ENCODE measurements at regions not wholly inside any gene's neighbourhood (a gene's known extent, or its start where the extent isn't known, plus 50 kb on each side); places are given as distances from the start of the nearest gene placed in this dataset.

DNA sequence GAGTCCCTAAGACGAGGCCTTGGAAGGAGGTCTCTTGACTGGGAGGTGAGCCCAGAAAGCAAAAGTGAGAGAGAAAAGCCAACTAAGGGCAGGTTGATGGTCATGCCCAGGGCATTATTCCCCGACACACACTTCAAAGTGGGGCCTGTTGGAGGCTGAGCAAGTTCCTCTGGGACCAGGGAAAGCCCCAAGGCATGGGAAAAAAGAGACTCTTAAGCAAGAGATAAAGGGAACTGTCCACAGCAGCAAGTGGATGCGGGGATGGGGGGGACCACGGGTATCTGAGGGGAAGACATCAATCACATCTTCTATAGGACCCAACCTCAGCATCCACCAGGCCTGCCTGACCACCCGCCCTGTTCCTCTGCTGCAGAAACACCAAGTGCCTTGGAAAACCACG is 119.9 kb upstream of the MAFB start:
- no peak for DNase-seq

DNA sequence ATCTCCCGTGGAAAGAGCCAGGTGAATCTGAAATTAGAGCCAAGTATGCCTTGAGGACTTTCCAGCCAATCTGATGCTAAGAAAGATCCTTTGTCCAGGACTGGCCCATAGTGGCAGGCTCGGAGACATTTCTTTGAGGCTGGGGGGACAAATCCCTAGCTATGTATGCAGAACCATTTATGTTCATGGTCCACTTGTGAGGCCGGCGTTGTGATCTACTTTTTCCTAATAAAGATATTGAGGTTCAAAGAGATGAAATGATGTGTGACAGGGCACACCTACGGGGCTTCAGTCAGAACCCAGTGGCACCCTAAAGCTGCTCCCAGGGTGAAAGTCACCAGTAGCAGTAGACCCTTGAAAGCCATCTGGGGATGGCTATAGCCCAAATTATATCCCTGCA is 120.3 kb upstream of the MAFB start:
- DNase-seq: no peak

DNA sequence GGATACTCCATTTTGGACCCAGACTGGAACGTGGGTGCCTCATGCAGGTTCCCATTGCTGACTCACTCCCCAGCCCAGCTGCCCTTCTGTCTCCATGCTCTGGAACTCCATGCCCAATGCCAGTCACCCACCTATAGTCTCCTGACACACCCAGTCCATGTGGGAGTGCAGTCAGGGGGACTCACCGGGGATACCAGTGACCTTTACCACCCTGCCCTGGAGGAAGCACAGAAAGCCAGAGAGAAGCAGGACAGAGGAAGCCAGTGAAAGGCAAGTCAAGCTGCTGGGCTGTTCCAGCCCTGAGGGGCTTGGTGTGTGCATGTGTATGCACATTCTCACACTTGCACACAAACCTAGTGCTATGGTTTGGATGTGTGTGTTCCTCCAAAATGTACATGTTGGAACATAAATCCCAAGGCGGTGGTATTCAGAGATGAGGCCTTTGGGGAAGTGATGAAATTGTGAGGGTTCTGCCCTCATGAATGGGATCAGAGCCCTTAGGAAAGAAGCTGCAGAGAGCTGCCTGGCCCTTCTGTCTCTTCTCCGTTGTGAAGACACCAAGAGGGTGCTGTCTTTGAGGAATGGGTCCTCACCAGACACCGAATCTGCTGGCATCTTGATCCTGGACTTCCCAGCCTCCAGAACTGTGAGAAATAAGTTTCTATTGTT is 121.4 kb upstream of the MAFB start:
- no peak for DNase-seq

DNA sequence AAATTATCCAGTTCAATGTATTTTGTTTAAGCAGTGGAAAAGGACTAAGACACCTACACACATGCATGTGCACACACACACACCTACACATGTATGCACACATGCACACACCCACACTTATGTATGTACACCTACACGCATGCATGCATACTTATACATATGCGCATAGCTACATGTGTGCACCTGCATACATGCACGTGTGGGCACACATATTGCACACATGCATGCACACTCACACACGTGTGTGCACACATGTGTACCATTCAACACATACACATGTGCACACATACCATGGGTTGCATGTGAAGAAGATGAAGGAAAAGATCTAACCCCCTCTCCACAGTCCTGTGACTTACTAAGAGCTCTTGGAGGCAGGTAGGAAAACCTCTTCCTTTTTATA is 122.0 kb upstream of the MAFB start:
- DNase-seq: no peak

DNA sequence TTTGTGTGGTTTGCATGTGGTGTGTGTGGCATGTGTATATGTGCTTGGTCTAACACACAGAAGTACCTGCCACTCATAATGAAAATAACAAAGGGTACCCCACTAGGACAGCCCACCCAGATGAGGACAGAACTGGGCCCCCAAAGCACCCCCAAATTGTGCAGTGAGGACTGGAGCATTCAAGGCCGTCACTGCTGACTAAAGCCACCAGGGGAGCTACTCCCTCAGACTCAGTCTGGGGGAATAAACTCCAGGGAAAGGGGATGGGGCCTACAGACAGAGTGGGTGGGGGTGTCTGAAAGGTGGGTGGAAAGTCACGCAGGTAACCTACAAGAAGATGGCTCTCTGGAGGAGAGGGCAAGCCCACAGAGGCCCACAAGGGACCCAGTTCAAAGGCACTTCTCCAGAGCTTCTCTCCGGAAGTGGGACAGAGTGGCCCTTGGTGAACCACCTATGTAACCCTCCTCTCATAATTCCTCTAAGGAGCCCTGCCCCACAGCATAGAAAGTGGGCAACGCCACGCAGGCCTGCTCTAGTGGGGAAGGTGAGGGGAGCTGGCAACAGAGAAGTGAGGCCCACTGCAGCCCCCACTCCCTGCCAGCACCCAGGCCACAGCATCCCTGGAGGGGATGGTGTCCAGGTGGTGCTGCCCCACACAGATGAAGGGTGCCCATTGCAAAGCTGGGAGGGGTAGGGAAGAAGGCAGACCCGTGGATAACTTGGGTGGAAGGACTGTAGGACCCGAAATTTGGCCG is 122.8 kb upstream of the MAFB start:
- DNase-seq: no peak

DNA sequence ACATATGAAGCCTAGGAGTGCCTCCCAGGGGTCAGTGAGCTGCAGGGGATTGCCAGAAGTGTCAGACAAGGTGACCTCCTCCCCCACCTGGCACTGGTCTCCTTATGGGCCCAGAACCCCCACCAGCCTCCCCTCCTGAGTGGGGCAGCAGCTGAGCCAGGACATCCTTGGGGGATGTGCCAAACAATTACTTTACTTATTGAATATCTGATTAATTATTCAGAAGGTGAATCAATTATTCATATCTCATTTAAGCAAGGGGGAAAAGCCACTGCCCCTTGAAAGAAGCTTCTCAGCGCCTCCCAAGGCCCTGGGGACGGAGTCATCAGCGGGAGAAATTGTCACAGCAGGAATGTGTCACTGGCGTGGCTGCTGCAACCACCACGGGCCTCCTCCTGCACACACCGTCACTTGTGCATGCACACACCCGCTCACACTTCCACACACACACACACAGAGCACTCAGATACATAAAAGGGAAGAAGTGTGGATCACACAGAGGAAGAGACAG is 123.4 kb upstream of the MAFB start:
- no peak for DNase-seq

DNA sequence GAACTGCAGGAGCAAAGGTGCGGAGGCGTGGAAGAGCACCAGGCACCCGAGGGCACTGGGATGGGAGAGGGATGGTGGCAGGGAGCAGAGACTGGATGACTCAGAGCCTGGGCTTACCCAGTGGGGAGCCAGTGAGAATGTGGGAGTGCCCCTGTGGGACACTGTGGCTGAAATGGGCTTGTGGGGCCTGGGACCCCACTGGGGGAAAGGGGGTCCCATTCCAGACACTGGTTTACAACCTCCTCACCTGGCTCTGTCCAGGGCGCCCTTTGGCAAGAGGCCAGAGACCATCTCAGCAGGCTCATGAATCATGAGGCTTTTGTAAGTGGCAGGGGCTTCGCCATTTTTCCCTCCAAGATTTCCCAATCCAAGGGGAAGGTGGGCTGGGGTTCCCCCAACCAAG is 124.0 kb upstream of the MAFB start:
- DNase-seq: no peak

DNA sequence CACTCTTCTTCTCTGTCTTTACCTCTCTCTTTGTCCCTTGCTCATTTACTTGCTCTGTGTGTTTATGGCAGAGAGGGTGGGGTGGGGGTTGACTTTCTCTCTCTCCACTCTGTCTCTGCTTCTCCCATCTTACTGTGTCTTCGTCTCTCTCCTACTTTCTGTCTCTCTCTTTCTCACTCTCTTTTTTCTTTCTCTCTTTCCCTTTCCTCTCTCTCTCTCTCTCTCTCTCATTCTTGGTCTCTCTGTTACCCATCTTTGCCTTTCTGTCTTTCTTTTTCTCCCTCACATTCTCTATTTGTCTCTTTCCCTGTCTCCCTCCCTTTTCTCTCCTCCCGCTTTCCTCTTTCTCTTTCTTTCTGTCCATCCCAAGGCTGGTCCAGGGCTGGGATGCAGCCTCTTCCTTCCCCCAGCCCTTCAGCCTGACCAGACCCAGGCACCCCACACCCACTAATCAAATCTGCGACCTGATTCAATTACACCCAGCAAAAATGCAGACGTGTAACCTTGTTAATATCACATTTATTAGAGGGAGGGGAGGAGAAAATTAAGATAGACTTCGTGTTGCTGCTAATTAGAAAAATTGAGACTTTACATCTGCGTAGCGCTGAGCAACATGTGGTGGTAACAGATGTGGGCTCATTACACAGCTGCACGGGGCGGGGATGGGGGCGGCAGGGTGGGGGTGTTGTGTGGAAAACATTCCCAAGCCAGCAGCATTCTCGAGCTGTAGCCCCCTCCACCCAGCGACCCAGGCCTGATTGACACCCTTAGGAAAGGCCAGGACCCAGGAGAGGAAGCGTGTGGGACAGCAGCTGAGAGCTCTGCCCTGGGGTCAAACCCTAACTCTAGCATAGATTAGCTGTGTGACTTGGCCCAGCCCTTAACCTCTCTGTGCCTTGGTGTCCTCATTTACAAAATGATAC is 124.9 kb upstream of the MAFB start:
- DNase-seq: no peak

DNA sequence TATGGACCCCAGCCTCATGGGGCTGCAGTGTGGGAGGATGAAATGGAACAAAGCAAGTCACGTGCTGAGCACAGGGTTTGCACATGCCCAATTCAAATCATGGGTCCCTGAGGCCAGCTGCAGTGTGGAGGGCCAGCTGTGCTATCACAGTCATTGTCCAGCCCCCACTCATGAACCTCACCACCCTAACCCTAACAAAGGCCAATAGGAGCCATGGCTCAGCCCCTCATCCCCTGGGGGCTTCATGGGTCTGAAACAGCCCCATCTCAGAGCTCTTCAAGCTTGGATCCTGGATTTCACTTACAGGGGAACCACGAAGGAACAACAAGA is 125.6 kb upstream of the MAFB start:
- no peak for DNase-seq

DNA sequence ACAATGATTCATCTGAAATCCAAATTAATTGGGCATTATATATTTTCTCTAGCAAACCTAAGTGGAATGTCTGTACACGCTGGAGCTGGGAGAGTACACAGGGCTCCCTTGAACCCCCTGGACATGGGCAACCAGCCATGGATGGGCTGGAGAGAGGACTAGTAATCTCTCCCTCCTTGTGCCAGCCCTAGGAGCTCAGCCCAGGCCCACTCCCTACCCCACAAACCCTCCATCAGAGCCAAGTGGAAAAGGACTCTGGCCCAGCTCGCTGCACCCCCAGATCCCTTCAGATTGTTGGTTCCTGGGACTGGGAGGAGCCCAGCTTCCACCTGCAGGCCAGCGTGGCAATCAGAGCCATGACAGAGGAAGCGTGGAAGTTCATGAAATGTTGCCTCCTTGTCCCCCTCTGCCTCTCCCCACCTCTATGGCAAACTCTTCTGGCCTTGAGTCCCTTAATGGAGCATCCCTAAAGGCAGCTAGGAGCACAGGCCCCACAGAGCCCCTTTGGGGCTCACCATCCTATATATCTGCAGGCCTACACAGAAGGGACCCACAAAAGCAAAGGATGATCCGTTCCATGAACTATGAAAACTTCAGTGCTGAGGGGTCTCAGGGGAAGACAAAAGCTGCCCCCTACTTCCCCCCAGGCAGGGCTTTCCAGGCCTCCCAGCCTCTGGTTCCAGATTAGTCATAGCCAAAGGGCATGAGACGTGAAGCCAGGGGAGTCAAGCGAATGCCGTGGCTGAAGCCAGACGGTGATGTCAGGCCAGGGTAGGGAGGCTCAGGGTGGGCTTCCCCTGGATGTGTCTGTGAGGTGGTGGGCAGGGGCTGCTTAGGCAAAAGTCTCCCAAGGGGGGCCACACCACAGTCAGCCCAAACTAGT is 126.4 kb upstream of the MAFB start:
- no peak for DNase-seq

DNA sequence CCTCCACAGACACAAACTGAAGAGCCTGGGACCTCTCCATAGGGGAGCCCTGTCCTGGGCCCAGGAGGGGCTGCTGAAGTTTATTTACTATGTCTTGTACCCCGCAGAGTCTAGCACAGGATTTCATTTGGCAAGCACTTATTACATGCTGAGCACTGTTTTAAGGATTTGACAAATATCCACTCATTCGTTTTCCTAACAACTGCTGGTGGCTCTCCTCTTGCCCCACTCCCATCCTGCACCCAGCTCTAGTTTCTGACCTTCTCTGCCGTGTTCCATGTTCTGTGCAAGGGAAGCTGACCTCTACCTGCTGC is 127.0 kb upstream of the MAFB start:
- DNase-seq: no peak

DNA sequence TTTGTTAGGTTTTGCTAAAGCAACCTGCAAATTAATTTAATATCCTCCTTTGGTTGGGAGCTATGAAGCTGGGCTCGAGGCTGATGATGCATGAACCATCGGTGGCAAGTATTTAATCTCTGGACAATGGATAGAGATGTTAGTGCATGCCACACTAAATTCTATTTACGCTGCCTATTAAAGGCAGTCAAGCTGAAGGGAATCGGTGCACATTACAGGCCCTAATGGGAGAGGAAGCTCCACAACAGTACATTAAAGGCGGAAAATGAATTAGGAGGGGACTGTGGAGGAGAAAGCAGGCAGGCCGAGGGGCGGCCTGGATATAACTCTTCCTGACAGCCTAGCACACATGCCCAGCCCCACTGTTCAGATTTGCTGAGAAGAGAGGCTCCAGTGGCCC is 132.4 kb upstream of the MAFB start:
- no peak for DNase-seq

DNA sequence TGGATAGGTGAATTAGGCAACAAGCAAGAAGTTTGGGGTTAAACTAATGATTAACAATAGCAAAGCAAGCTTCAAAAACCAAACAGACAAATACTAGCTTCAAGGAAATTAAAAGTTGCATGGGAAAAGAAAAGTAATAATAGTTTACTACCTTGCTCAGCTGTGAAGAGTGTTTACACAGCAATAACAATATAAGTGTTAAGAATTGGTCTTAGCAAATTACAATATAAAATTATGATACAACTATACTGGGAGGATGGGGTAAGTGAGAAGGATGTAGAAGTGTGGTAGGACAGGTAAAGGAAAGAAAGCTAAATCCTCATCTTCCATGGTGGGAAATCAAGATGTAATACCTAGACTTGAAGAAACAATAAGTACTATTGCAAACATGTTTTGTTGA is 137.7 kb upstream of the MAFB start:
- no peak for DNase-seq

DNA sequence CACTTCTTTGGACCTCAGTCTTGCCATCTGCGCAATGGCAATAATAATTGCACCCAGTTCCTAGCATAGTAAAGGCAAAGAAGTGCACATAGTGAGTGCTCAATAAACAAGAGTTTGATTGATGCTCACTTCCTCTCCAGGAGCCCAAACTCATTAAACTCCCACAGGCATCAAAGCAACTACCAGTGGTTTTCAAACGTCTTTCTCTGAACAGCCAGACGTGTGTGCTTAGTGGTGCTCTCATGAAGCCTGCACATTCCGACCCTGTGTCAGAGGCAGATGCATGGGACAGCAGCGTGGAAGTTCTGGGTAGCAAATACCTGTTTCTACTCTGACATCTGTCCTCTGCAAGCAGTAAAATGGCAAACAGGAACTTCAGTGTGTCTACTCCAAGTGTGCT is 146.3 kb upstream of the MAFB start:
- DNase-seq: no peak

DNA sequence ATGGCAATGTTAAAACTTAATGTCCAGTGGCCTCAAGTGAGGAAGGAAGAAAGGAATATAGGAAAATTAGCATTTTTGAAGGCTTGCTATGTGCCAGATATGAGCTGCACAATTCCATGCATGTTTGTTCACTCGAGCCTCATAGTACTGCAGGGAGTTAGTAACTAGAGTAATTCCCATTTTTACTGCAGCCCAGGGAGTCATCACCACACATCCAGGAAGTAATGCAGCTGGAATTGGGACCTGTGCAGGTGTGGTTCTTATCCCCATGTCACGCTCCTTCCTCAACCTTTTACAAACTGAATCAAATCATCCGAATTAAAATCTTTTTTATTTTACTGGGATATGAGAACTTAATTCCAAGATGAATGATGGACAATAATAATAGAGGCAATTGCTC is 149.5 kb upstream of the MAFB start:
- DNase-seq: no peak

DNA sequence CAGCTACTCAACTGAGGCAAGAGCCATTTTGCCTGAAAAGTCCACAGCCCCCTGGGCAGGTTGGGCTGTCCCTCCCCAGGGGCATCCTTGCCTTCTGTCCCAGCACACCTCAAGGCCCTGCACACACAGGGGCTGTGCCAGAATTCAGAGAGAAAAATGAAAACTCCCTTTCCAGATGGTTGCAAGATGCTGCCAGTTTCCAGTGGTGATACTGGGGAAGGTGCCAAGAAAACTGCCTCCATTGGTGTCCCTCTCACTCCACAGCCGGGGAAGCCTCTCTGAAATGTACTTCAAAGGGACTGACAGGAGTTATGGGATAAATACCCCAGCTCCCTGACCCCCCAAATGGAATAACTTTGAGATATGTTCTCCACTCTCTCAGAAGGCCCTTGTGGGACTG is 154.2 kb upstream of the MAFB start:
- no peak for DNase-seq

DNA sequence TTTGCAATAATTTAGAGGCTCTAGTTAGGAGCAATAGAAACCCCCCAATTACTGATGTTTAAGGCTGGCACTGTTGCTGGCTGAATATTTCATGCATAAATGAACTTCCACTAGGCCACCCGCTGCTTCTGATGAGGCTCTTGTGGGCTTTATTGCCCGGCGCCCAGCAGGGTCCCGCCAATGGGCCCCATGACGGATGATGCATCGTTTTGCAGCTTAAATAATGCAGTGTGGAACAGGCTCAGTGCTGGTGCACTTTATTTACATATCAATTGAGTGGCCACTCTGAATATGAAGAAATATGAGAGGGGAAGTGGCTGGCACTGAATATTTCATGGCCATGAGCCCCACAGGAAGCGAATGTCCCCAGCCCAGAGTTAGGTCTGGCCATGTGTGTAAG is 155.3 kb upstream of the MAFB start:
- DNase-seq: no peak

DNA sequence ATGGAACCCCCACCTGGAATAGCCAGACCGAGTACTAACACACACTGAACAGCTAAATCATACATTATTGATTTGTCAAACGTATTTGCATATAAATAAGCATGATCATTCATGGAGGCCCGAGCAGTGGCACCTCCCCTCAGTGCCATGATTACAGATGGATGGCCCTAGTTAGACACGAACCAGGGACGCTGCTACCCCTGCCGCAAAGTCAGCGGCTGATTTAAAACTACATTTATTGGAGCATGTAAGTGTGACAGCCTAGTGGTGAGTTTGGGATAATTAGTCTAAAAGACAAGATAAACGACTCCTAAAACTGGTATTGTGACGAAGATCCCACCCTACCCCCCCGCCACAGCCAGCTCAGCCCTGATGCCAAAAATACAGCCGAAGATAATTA is 159.1 kb upstream of the MAFB start:
- no peak for DNase-seq

DNA sequence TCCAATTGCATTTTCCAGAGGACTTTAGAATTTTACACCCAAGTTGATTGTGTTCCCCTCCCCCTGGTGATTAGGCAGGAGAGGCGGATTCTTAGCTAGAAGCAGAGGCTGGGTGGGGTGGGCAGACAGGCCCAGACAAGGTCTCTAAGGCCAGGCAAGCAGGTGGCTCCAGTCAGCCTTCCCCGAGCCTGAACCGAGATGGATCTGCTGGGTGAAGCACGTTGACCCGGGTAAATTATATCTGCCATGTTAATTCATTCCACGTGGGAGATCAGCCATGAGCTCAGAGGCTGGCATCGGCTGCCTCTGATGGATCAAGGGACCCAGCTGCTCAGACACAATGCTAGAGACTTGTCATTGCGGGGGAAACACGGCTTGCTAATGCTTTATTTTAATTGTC is 159.5 kb upstream of the MAFB start:
- no peak for DNase-seq

DNA sequence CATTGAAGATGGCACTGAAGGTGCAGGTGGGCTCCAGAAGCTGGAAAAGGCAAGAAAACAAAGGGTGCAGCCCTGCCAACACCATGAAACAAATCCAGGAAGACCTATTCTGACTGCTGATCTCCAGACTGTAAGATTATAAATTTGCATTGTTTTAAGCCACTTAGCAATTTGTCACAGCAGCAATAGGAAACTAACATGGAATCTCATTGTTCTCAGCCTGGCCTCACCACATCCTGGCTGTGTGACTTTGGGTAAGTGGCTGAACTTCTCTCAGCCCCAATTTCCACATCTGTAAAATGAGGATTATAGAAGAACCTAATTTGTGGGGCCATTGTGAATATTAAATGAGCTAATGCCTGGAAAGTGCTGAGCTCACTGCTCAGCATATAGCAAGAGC is 160.4 kb upstream of the MAFB start:
- DNase-seq: no peak

DNA sequence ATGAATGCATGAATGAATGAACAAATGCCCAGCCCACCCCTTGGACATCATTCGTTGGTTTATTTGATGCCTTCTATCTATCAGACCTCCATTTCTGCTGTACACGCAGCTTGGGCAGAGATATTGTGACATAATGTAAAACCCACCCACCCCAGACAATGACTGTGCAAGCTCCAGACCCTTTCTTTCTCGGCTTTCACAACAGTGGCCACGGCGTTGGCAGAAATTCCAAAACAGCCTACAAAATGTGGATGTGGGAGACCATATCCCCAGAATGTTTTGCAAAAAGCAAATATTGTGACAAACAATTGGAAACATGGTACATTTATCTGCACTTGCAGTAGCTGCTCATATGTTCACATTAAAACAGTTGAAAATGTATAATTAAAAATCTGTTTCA is 162.0 kb upstream of the MAFB start:
- DNase-seq: no peak

DNA sequence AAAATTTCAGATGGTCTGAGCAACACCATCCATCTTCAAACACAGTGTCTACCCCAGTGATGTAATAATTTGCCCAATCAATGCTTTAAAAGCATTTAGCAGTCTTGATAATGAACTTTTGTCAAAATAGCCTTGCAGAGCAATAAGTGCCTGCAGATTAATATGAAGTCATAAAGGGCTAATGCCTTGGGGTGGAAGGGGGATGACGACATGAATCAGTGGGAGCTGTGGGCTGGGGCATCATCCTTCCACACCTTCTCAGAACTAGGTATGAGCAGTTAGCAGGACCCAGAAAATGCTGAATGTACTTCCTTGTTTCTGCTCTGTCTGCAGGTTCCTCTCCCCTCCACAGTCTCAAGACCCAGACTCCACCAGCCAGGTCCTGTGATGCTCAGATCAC is 166.2 kb upstream of the MAFB start:
- DNase-seq: no peak

DNA sequence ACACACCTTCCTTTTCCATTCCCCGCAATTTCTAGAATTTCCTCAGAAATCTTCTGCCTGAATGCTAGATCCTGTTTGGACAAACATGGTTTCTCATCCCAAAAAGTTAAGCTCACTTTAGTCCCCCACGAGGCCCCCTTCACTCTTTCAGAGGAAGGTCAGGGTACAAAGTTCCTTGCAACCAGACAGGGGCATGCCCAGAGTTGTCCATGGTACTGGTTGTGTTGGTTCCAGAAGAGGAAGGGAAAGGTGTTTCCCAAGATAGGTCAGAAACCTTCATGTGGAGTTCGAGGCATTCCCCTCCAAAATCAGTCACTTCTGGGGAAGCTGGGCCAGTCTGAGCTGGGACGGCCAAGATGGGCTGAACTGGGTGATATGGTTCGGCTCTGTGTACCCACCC is 167.6 kb upstream of the MAFB start:
- DNase-seq: no peak
